ENCODE measurements at regions not wholly inside any gene's neighbourhood (a gene's known extent, or its start where the extent isn't known, plus 50 kb on each side); places are given as distances from the start of the nearest gene placed in this dataset.

GRCh38 chr2:150880986-150881385, 380.7 kb downstream of the RBM43 start:
- Histone ChIP-seq H4K20me1 (ENCODE audit: insufficient read depth, low read length) (no peaks in the 10 kb centered on the region), H3K36me3 (replicated peaks; ENCODE audit: low read depth, low read length) (no peaks in the 10 kb centered on the region), H3K4me3 (ENCODE audit: low read length) (no peak overlapping the region), H3K27me3 (ENCODE audit: low read depth, low read length) (no peaks in the 10 kb centered on the region), H3K9me3 (ENCODE audit: insufficient read depth, low read length) (no peaks in the 10 kb centered on the region), H3K9ac (ENCODE audit: low read length) (no peak overlapping the region), H3K4me1 (ENCODE audit: low read length) (no peaks in the 10 kb centered on the region), H3K4me2 (ENCODE audit: low read length) (no peak overlapping the region), H3K79me2 (ENCODE audit: low read length) (no peaks in the 10 kb centered on the region), H3K27ac (ENCODE audit: low read length) (no peak overlapping the region), H2AFZ (ENCODE audit: low read depth, low read length) (no peak overlapping the region)
- TF ChIP-seq CTCF (IDR thresholded peaks at IDR 0.05; ENCODE audit: low read depth, low read length), result no peak
- no peak for TF ChIP-seq EZH2phosphoT487 (IDR thresholded peaks at IDR 0.05; ENCODE audit: low read depth)

GRCh38 chr2:150878356-150878755, 383.3 kb downstream of the RBM43 start:
- H3K79me2 ChIP-seq (ENCODE audit: low read length), result no peaks in the 10 kb centered on the region
- H2AFZ ChIP-seq (ENCODE audit: low read depth, low read length), result no peak overlapping the region
- no peaks in the 10 kb centered on the region for H3K4me1 ChIP-seq (ENCODE audit: low read length)
- no peak overlapping the region for H3K4me2 ChIP-seq (ENCODE audit: low read length)
- no peak overlapping the region for H3K4me3 ChIP-seq (ENCODE audit: low read length)
- no peaks in the 10 kb centered on the region for H4K20me1 ChIP-seq (ENCODE audit: insufficient read depth, low read length)
- no peaks in the 10 kb centered on the region for H3K9me3 ChIP-seq (ENCODE audit: insufficient read depth, low read length)
- no peak overlapping the region for H3K9ac ChIP-seq (ENCODE audit: low read length)
- no peak for TF ChIP-seq CTCF (IDR thresholded peaks at IDR 0.05; ENCODE audit: low read depth, low read length)
- no peak for TF ChIP-seq EZH2phosphoT487 (IDR thresholded peaks at IDR 0.05; ENCODE audit: low read depth)
- no peaks in the 10 kb centered on the region for H3K27me3 ChIP-seq (ENCODE audit: low read depth, low read length)
- H3K27ac ChIP-seq (ENCODE audit: low read length), result no peak overlapping the region
- H3K36me3 ChIP-seq (replicated peaks; ENCODE audit: low read depth, low read length), result no peaks in the 10 kb centered on the region

DNA sequence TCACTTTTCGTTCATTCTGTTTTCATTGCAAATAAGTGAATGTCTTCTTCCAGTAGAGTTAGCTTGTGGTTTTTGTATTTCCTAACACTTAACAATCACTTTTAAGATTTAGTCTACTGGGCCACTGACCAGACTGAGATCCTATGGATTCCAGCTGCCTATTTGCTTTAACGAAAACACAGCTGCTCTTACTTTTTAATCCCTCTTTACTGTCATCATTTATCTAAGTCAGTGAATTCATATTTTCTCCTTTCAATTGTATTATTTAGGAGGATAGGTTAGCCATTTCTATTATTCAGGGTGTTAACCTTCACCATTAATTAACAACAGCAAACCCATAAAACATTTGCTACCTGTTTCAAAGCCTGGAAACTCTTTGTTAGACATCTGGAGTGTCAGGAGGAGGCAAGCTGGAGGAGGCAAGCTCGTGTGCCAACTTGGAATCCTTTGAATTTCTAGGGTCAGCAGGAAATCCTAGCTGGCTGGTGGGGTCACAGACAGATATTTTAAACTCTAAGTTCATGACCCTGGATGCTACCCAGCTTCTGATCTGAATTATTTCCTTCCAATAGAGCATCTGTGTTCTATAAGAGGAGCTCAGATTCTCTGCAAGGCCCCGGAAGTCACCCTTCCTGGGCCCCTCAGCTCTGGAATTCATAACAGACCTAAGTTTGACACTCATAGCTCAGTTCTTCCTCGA, 385.3 kb downstream of the RBM43 start:
- Histone ChIP-seq H3K4me2 (ENCODE audit: low read length) (no peak overlapping the region), H3K4me1 (ENCODE audit: low read length) (no peaks in the 10 kb centered on the region), H4K20me1 (ENCODE audit: insufficient read depth, low read length) (no peaks in the 10 kb centered on the region), H3K9ac (ENCODE audit: low read length) (no peak overlapping the region), H3K36me3 (replicated peaks; ENCODE audit: low read depth, low read length) (no peaks in the 10 kb centered on the region), H3K27me3 (ENCODE audit: low read depth, low read length) (no peaks in the 10 kb centered on the region), H3K9me3 (ENCODE audit: insufficient read depth, low read length) (no peaks in the 10 kb centered on the region), H2AFZ (ENCODE audit: low read depth, low read length) (no peak overlapping the region), H3K79me2 (ENCODE audit: low read length) (no peaks in the 10 kb centered on the region), H3K4me3 (ENCODE audit: low read length) (no peak overlapping the region), H3K27ac (ENCODE audit: low read length) (no peak overlapping the region)
- no peak for TF ChIP-seq CTCF (IDR thresholded peaks at IDR 0.05; ENCODE audit: low read depth, low read length)
- TF ChIP-seq EZH2phosphoT487 (IDR thresholded peaks at IDR 0.05; ENCODE audit: low read depth), result no peak

- H3K4me3 ChIP-seq (ENCODE audit: low read length), result no peak overlapping the region
- H3K4me2 ChIP-seq (ENCODE audit: low read length), result no peak overlapping the region
- no peak overlapping the region for H3K9ac ChIP-seq (ENCODE audit: low read length)
- H3K79me2 ChIP-seq (ENCODE audit: low read length), result no peaks in the 10 kb centered on the region
- H4K20me1 ChIP-seq (ENCODE audit: insufficient read depth, low read length), result no peaks in the 10 kb centered on the region
- no peaks in the 10 kb centered on the region for H3K9me3 ChIP-seq (ENCODE audit: insufficient read depth, low read length)
- H3K27me3 ChIP-seq (ENCODE audit: low read depth, low read length), result no peaks in the 10 kb centered on the region
- H3K4me1 ChIP-seq (ENCODE audit: low read length), result no peaks in the 10 kb centered on the region
- TF ChIP-seq EZH2phosphoT487 (IDR thresholded peaks at IDR 0.05; ENCODE audit: low read depth) (no peak), CTCF (IDR thresholded peaks at IDR 0.05; ENCODE audit: low read depth, low read length) (no peak)
- H2AFZ ChIP-seq (ENCODE audit: low read depth, low read length), result no peak overlapping the region
- no peak overlapping the region for H3K27ac ChIP-seq (ENCODE audit: low read length)
- H3K36me3 ChIP-seq (replicated peaks; ENCODE audit: low read depth, low read length), result no peaks in the 10 kb centered on the region
Measured at GRCh38 chr2:150873396-150873772, 385.9 kb upstream of the RND3 start.

Measured in OCI-LY3 (cell line).